Thyroid gland (tissue), 4 donors: ENCODE measurements at regions not wholly inside any gene's neighbourhood (a gene's known extent, or its start where the extent isn't known, plus 50 kb on each side); places are given as distances from the start of the nearest gene placed in this dataset.

Experiments
- CTCF ChIP-seq, 6 experiments: fragments of 200-600 bp in 3 of 6; fragments of 450-650 bp in 3 of 6; sonication (generic) in 3 of 6; IDR thresholded peaks; one replicate each; pipeline ENCODE4 v1.5.1; 2016 to 2019; ENCODE audit warnings: antibody characterized with exemption in 6 of 6, mild to moderate bottlenecking in 2 of 6, inconsistent platforms in 1 of 6, moderate library complexity in 1 of 6
- POLR2A ChIP-seq, 2 donors: fragments of 450-650 bp; IDR thresholded peaks; one replicate each; pipeline ENCODE4 v1.6.1; 2017; ENCODE audit warnings: antibody characterized with exemption in 2 of 2, mild to moderate bottlenecking in 2 of 2, moderate library complexity in 1 of 2

- TF ChIP-seq CTCF (IDR thresholded peaks at IDR 0.05) (no peak), POLR2A (IDR thresholded peaks at IDR 0.05) (no peak)
Observed at GRCh38 chr20:11389186-11389585, 528.5 kb upstream of the BTBD3 start.
